ENCODE measurements at regions not wholly inside any gene's neighbourhood (a gene's known extent, or its start where the extent isn't known, plus 50 kb on each side); places are given as distances from the start of the nearest gene placed in this dataset.

DNA sequence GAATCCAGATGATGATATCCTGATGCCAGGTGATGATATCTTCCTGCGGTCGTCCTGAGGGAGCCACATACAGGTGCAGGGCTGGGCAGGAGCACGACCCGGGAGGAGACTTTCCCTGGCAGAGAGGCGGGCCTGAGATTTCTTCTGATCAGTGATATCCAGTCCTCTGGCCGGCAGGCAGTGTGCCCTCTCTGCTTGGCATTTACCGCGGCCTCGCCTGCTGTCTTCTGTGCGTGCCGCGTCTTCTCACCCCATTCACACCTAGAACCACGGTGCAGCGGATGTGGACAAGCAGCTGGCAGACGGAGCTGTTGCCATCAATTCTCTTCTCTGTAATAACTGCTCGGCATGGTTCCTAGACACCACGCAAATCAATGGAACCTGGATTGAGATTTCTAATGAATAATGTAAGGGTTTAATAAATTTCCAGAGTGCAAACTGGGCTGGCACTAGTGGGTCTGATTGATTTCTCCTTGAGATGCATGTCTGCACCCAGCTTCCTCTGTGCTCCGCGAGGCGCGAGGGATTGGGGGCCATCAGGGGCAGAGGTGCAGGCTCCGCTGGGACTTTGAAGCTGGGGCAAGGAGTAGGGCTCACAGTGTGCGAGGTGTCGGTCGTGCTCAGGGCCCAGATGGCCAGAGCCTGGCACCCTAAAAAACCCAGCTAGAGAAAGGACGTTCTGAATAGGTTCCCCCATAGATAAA lies 208.9 kb upstream of the HDAC4 start:
- ATAC-seq (ENCODE audit: low read depth) (no peak), DNase-seq (ENCODE audit: low spot score) (peak; percentile 51)
- no peaks in the 10 kb centered on the region for H3K4me1 ChIP-seq (ENCODE audit: insufficient read depth, poor library complexity, severe bottlenecking)
- H3K9me3 ChIP-seq (ENCODE audit: severe bottlenecking), result no peaks in the 10 kb centered on the region
- TF ChIP-seq, protein P1, sequence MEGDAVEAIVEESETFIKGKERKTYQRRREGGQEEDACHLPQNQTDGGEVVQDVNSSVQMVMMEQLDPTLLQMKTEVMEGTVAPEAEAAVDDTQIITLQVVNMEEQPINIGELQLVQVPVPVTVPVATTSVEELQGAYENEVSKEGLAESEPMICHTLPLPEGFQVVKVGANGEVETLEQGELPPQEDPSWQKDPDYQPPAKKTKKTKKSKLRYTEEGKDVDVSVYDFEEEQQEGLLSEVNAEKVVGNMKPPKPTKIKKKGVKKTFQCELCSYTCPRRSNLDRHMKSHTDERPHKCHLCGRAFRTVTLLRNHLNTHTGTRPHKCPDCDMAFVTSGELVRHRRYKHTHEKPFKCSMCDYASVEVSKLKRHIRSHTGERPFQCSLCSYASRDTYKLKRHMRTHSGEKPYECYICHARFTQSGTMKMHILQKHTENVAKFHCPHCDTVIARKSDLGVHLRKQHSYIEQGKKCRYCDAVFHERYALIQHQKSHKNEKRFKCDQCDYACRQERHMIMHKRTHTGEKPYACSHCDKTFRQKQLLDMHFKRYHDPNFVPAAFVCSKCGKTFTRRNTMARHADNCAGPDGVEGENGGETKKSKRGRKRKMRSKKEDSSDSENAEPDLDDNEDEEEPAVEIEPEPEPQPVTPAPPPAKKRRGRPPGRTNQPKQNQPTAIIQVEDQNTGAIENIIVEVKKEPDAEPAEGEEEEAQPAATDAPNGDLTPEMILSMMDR (IDR thresholded peaks at IDR 0.05; ENCODE audit: poor library complexity, severe bottlenecking), result no peak
- H3K27me3 ChIP-seq (ENCODE audit: insufficient read depth, poor library complexity, severe bottlenecking), result peaks cover 21% of the 10 kb centered on the region
- H3K4me3 ChIP-seq (ENCODE audit: severe bottlenecking), result no peak overlapping the region
- H3K36me3 ChIP-seq (ENCODE audit: low read depth), result no peaks in the 10 kb centered on the region
- no peak overlapping the region for H3K27ac ChIP-seq (ENCODE audit: poor library complexity, severe bottlenecking)

DNA sequence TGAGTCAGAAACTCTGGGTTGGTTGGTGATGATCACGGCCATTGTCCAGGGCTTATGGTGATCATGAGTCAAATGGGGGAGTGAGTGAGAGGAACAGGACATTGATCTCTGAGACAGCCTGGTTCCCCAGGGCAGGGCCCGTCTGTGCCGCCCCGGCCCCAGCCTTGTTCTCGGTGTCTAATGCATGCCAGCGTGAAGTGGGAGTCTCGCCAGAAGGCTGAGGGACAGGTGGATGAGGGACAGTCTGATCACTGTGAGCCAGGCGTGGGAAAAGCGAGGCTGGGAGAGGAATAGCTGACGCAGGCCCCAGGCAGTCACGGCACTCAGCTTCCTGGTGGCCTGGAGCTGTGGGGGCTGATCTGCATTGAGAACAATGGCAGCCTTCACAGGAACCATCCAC lies 208.3 kb upstream of the HDAC4 start:
- no peak overlapping the region for H3K4me3 ChIP-seq (ENCODE audit: severe bottlenecking)
- no peaks in the 10 kb centered on the region for H3K36me3 ChIP-seq (ENCODE audit: low read depth)
- no peaks in the 10 kb centered on the region for H3K9me3 ChIP-seq (ENCODE audit: severe bottlenecking)
- no peak for ATAC-seq (ENCODE audit: low read depth)
- peak; percentile 34 for DNase-seq (ENCODE audit: low spot score)
- H3K4me1 ChIP-seq (ENCODE audit: insufficient read depth, poor library complexity, severe bottlenecking), result no peaks in the 10 kb centered on the region
- TF ChIP-seq, protein P1 (IDR thresholded peaks at IDR 0.05; ENCODE audit: poor library complexity, severe bottlenecking), result no peak
- no peak overlapping the region for H3K27ac ChIP-seq (ENCODE audit: poor library complexity, severe bottlenecking)
- peaks cover 21% of the 10 kb centered on the region for H3K27me3 ChIP-seq (ENCODE audit: insufficient read depth, poor library complexity, severe bottlenecking)

- TF ChIP-seq, protein P1 (IDR thresholded peaks at IDR 0.05; ENCODE audit: poor library complexity, severe bottlenecking), result no peak
- no peak overlapping the region for H3K27ac ChIP-seq (ENCODE audit: poor library complexity, severe bottlenecking)
- ATAC-seq (ENCODE audit: low read depth) (no peak), DNase-seq (ENCODE audit: low spot score) (no peak)
- H3K4me1 ChIP-seq (ENCODE audit: insufficient read depth, poor library complexity, severe bottlenecking), result no peaks in the 10 kb centered on the region
- no peak overlapping the region for H3K4me3 ChIP-seq (ENCODE audit: severe bottlenecking)
- peaks cover 2% of the 10 kb centered on the region for H3K9me3 ChIP-seq (ENCODE audit: severe bottlenecking)
- peaks cover 21% of the 10 kb centered on the region for H3K27me3 ChIP-seq (ENCODE audit: insufficient read depth, poor library complexity, severe bottlenecking)
- no peaks in the 10 kb centered on the region for H3K36me3 ChIP-seq (ENCODE audit: low read depth)
Observed at GRCh38 chr2:239608723-239609122, 207.9 kb upstream of the HDAC4 start.

DNA sequence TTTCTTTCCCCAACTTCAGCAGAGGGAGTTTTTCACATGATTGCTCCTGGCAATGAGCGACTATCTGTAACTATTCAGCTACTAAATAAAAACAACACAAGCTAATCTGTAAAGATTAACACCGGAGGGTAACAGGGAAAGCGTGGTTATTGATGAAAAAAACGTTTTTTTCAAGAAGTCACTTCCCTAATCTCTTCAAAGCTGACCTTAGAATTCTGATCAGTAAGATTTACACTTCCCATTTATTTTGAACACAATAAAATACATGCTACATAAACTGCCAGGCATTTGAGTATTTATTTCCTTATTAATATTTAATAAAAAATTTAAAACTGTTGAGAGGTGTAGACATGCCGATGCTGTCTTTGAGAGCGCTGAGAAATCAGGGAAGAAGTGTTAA lies 207.4 kb upstream of the HDAC4 start:
- H3K9me3 ChIP-seq (ENCODE audit: severe bottlenecking), result peaks cover 4% of the 10 kb centered on the region
- no peaks in the 10 kb centered on the region for H3K4me1 ChIP-seq (ENCODE audit: insufficient read depth, poor library complexity, severe bottlenecking)
- ATAC-seq (ENCODE audit: low read depth), result no peak
- H3K36me3 ChIP-seq (ENCODE audit: low read depth), result no peaks in the 10 kb centered on the region
- no peak overlapping the region for H3K27ac ChIP-seq (ENCODE audit: poor library complexity, severe bottlenecking)
- H3K4me3 ChIP-seq (ENCODE audit: severe bottlenecking), result no peak overlapping the region
- no peak for DNase-seq (ENCODE audit: low spot score)
- TF ChIP-seq, protein P1 (IDR thresholded peaks at IDR 0.05; ENCODE audit: poor library complexity, severe bottlenecking), result no peak
- peaks cover 21% of the 10 kb centered on the region for H3K27me3 ChIP-seq (ENCODE audit: insufficient read depth, poor library complexity, severe bottlenecking)

DNA sequence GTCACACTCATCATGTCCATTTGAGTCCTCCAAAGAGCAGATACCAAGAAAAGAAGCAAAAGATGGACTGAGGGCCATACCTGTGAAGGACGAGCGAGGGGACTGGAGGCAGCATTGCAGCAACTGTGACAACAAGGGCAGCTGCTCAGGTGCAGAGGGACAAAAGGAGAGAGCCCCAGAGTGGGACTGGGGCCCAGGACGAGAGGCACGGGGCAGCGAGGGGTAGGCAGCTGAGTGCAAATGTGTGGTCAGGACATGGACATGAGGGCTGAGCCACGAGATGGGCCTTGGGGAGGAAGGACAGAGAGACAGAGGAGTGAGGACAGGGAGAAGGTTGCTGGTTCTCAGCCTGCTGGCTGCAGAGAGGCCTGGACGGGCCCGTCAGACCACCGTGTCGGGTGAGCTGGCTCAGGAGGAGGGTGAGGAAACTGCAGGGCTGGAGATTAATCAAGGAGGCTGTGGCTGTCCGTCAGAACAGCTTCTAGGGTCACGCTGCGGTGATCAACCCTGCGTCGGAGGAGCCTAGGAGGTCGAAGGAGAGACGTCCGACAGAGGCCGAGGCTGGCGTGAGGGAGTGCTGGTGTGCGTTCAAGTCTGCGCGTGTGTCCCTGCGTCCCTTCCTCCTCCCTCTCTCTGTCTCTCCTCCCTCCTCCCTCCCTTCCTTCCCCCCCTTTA lies 206.8 kb upstream of the HDAC4 start:
- H3K4me1 ChIP-seq (ENCODE audit: insufficient read depth, poor library complexity, severe bottlenecking), result no peaks in the 10 kb centered on the region
- TF ChIP-seq, protein P1 (IDR thresholded peaks at IDR 0.05; ENCODE audit: poor library complexity, severe bottlenecking), result no peak
- peaks cover 21% of the 10 kb centered on the region for H3K27me3 ChIP-seq (ENCODE audit: insufficient read depth, poor library complexity, severe bottlenecking)
- DNase-seq (ENCODE audit: low spot score) (no peak), ATAC-seq (ENCODE audit: low read depth) (no peak)
- no peak overlapping the region for H3K4me3 ChIP-seq (ENCODE audit: severe bottlenecking)
- no peak overlapping the region for H3K27ac ChIP-seq (ENCODE audit: poor library complexity, severe bottlenecking)
- H3K9me3 ChIP-seq (ENCODE audit: severe bottlenecking), result peaks cover 4% of the 10 kb centered on the region
- no peaks in the 10 kb centered on the region for H3K36me3 ChIP-seq (ENCODE audit: low read depth)
